ENCODE measurements at regions not wholly inside any gene's neighbourhood (a gene's known extent, or its start where the extent isn't known, plus 50 kb on each side); places are given as distances from the start of the nearest gene placed in this dataset.

DNA sequence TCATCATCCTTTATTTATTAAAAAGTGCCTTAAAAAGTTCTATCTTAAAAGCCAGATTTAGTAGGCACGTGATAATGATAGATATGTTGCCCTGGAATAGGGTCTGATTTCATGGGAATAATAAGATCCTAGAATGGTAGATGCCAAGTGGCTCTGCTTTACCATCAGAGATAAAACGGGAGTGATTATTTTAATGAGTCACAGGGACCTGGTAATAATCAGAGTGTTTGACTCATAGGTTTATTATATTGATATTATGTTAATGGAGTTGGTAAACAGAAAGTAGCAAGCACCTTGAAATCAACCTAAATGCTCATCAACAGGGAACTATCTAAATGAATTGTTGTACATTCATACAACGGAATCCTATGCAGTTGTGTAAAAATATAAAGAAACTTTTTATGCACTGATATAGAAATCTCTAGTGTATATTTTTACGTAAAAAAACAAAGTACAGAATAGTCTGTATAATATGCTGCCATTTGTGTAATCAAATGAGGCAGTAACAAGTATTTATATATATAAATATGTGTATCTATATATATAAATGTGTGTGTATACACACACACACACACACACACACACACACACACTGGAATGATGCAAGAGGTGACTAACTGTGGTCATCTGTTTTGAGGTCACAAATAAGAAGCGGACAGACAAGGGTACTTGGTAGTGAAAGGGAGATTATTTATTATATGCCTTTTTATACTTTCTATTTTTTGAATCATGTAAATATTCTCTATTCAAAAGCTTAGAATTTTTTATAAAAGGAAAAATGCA, 78.6 kb upstream of the DYNC1I1 start:
- Histone ChIP-seq H3K4me2 (ENCODE audit: low read length) (no peak overlapping the region), H3K79me2 (ENCODE audit: insufficient read depth, low read depth, low read length) (no peaks in the 10 kb centered on the region), H3K27ac (ENCODE audit: low read depth, low read length, poor library complexity, severe bottlenecking) (no peak overlapping the region), H3K9me3 (ENCODE audit: low read length) (no peaks in the 10 kb centered on the region), H3K4me3 (ENCODE audit: low read depth, low read length, poor library complexity, severe bottlenecking) (no peak overlapping the region), H3K4me1 (ENCODE audit: insufficient read depth, low read length, poor library complexity, severe bottlenecking) (no peaks in the 10 kb centered on the region), H3K9me2 (ENCODE audit: insufficient read depth, low read length) (no peaks in the 10 kb centered on the region), H2AFZ (ENCODE audit: low read length) (no peak overlapping the region), H3K36me3 (ENCODE audit: insufficient read depth, low read length) (no peaks in the 10 kb centered on the region), H4K20me1 (ENCODE audit: insufficient read depth, low read length) (no peaks in the 10 kb centered on the region)
- ChIA-PET POLR2A (interaction anchor here (0.7 kb wide), 1 partner anchor 1035 kb away, joined by 3 read pairs; no protein-coding TSS in a partner anchor), CTCF (ENCODE audit: unreplicated experiment) (no interaction called here)
- intact Hi-C loops (cut with micrococcal nuclease; ENCODE audit: unreplicated experiment): no loop called here
- no peak for DNase-seq (ENCODE audit: low spot score)
- no TSS peak for BruUV-seq (replicated peaks)
- no peak for TF ChIP-seq EZH2phosphoT487 (IDR thresholded peaks at IDR 0.05; ENCODE audit: borderline replicate concordance, low read depth, low read length)
- TF ChIP-seq, protein P1, sequence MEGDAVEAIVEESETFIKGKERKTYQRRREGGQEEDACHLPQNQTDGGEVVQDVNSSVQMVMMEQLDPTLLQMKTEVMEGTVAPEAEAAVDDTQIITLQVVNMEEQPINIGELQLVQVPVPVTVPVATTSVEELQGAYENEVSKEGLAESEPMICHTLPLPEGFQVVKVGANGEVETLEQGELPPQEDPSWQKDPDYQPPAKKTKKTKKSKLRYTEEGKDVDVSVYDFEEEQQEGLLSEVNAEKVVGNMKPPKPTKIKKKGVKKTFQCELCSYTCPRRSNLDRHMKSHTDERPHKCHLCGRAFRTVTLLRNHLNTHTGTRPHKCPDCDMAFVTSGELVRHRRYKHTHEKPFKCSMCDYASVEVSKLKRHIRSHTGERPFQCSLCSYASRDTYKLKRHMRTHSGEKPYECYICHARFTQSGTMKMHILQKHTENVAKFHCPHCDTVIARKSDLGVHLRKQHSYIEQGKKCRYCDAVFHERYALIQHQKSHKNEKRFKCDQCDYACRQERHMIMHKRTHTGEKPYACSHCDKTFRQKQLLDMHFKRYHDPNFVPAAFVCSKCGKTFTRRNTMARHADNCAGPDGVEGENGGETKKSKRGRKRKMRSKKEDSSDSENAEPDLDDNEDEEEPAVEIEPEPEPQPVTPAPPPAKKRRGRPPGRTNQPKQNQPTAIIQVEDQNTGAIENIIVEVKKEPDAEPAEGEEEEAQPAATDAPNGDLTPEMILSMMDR (conservative IDR thresholded peaks at IDR 0.05; ENCODE audit: low read length): no peak

DNA sequence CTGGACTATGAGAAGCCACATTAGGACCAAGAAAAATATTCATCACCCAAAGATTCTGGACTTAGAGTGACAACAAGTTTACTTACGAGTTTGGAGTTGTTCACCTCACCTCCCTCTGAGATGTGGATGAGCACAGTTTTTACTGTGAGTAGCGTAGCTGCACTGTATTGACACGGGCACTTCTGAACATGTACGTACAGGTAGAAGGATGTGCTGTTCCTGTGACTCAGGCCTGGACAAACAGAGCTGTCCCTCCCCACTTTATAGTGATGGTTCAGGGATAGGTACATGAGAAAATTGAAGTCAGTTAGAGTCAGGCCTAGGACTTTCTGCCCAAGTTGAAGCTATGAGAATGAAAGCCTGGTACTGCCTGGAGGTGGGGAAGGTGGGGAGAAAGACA, 80.9 kb upstream of the DYNC1I1 start:
- Histone ChIP-seq H3K4me2 (ENCODE audit: low read length) (no peak overlapping the region), H4K20me1 (ENCODE audit: insufficient read depth, low read length) (no peaks in the 10 kb centered on the region), H3K4me1 (ENCODE audit: insufficient read depth, low read length, poor library complexity, severe bottlenecking) (no peaks in the 10 kb centered on the region), H3K36me3 (ENCODE audit: insufficient read depth, low read length) (no peaks in the 10 kb centered on the region), H3K4me3 (ENCODE audit: low read depth, low read length, poor library complexity, severe bottlenecking) (no peak overlapping the region), H2AFZ (ENCODE audit: low read length) (no peak overlapping the region), H3K79me2 (ENCODE audit: insufficient read depth, low read depth, low read length) (no peaks in the 10 kb centered on the region), H3K9me3 (ENCODE audit: low read length) (no peaks in the 10 kb centered on the region), H3K27ac (ENCODE audit: low read depth, low read length, poor library complexity, severe bottlenecking) (no peak overlapping the region), H3K9me2 (ENCODE audit: insufficient read depth, low read length) (no peaks in the 10 kb centered on the region)
- ChIA-PET CTCF (ENCODE audit: unreplicated experiment) (no interaction called here), POLR2A (no interaction called here)
- TF ChIP-seq, protein P1 (conservative IDR thresholded peaks at IDR 0.05; ENCODE audit: low read length): no peak
- TF ChIP-seq EZH2phosphoT487 (IDR thresholded peaks at IDR 0.05; ENCODE audit: borderline replicate concordance, low read depth, low read length): no peak
- no peak for DNase-seq (ENCODE audit: low spot score)
- no TSS peak for BruUV-seq (replicated peaks)
- intact Hi-C loops (cut with micrococcal nuclease; ENCODE audit: unreplicated experiment): loop anchor here (2.0 kb wide), 1 partner anchor 181 kb away; no protein-coding TSS in a partner anchor

Measured in OCI-LY7 (cell line).